IMR-90 (cell line): ENCODE measurements at regions not wholly inside any gene's neighbourhood (a gene's known extent, or its start where the extent isn't known, plus 50 kb on each side); places are given as distances from the start of the nearest gene placed in this dataset.

Source experiments
- ATAC-seq: fragments of 200-7000 bp; cut with Tn5 transposase; 2 replicates; pipeline ENCODE4 v1.9.1; 2020; ENCODE audit warnings: low read depth, mild to moderate bottlenecking, moderate library complexity
- BruUV-seq: library from RNA; stranded (reverse); fragments of 400-500 nt; replicated peaks from 2 replicates; lab custom pipeline; 2021; lab: Mats Ljungman, UMichigan
- CTCF ChIA-PET: fragments of 300-600 bp; formaldehyde crosslinking; extraction: SDS; loops from one replicate; lab custom pipeline; 2021; ENCODE audit warnings: antibody characterized with exemption; lab: Yijun Ruan, JAX
- POLR2A ChIA-PET: fragments of 300-600 bp; sonication (Branson Sonifier 250); formaldehyde crosslinking; loops from one replicate; lab custom pipeline; 2022; ENCODE audit warnings: antibody characterized with exemption; ENCODE audit not compliant: unreplicated experiment; lab: Charles Lee
- DNase-seq: peaks from one replicate; pipeline ENCODE4 v3.0.0; 2013
- H2AFZ ChIP-seq: replicated peaks from 2 replicates; pipeline ENCODE3; 2013; ENCODE audit warnings: low read length, mild to moderate bottlenecking; ENCODE audit not compliant: poor library complexity
- H2AK5ac ChIP-seq: 2 replicates; pipeline ENCODE4 v1.6.1; 2013; ENCODE audit warnings: low read depth, low read length, inconsistent platforms
- H2AK9ac ChIP-seq: replicated peaks from 2 replicates; pipeline ENCODE3; 2013; ENCODE audit warnings: mild to moderate bottlenecking, low read depth, low read length, moderate library complexity; ENCODE audit not compliant: poor library complexity
- H2BK120ac ChIP-seq: 2 replicates; pipeline ENCODE4 v1.6.1; 2013; ENCODE audit warnings: low read depth, low read length, inconsistent platforms
- H2BK15ac ChIP-seq: 3 replicates; pipeline ENCODE4 v1.6.1; 2013; ENCODE audit warnings: low read depth, low read length, inconsistent platforms
- H2BK20ac ChIP-seq: 2 replicates; pipeline ENCODE4 v1.6.1; 2013; ENCODE audit warnings: low read depth, mild to moderate bottlenecking, inconsistent platforms, low read length, moderate library complexity
- H2BK5ac ChIP-seq: 2 replicates; pipeline ENCODE4 v1.6.1; 2013; ENCODE audit warnings: mild to moderate bottlenecking, low read depth, low read length, inconsistent platforms; ENCODE audit not compliant: poor library complexity, severe bottlenecking
- H3K14ac ChIP-seq: replicated peaks from 2 replicates; pipeline ENCODE4 v1.6.1; 2013; ENCODE audit warnings: low read depth, low read length, inconsistent platforms
- H3K18ac ChIP-seq: 2 replicates; pipeline ENCODE4 v1.6.1; 2013; ENCODE audit warnings: low read depth, low read length, control low read depth
- H3K23ac ChIP-seq: 2 replicates; pipeline ENCODE4 v1.6.1; 2013; ENCODE audit warnings: low read depth, low read length, inconsistent platforms
- H3K27ac ChIP-seq: 2 replicates; pipeline ENCODE4 v1.5.1; 2013; ENCODE audit warnings: mild to moderate bottlenecking, control low read depth, low read length; ENCODE audit not compliant: insufficient read depth
- H3K27me3 ChIP-seq: 2 replicates; pipeline ENCODE4 v1.6.1; 2013; ENCODE audit warnings: low read length; ENCODE audit not compliant: control insufficient read depth, insufficient read depth
- H3K36me3 ChIP-seq: 2 replicates; pipeline ENCODE4 v1.6.1; 2013; ENCODE audit warnings: low read length, mixed read lengths; ENCODE audit not compliant: control insufficient read depth, insufficient read depth
- H3K4ac ChIP-seq: 2 replicates; pipeline ENCODE4 v1.6.1; 2013; ENCODE audit warnings: low read depth, low read length, inconsistent platforms
- H3K4me1 ChIP-seq: 2 replicates; pipeline ENCODE4 v1.6.1; 2013; ENCODE audit warnings: low read length, mixed read lengths; ENCODE audit not compliant: control insufficient read depth, insufficient read depth
- H3K4me2 ChIP-seq: 2 replicates; pipeline ENCODE4 v1.6.1; 2013; ENCODE audit warnings: low read depth, mild to moderate bottlenecking, control low read depth, low read length, moderate library complexity
- H3K4me3 ChIP-seq: 2 replicates; pipeline ENCODE4 v1.5.1; 2013; ENCODE audit warnings: low read depth, mild to moderate bottlenecking, control low read depth, low read length, moderate library complexity; ENCODE audit not compliant: insufficient read depth
- H3K56ac ChIP-seq: 2 replicates; pipeline ENCODE4 v1.6.1; 2013; ENCODE audit warnings: low read length, inconsistent platforms; ENCODE audit not compliant: insufficient read depth; ENCODE audit errors: extremely low read depth
- H3K79me1 ChIP-seq, 2 experiments: 2 replicates each; pipeline ENCODE4 v1.6.1; 2013; ENCODE audit warnings: low read length in 2 of 2, inconsistent platforms in 1 of 2, low read depth in 1 of 2
- H3K9ac ChIP-seq: 2 replicates; pipeline ENCODE4 v1.6.1; 2013; ENCODE audit warnings: low read depth, low read length, control low read depth
- H3K9me1 ChIP-seq: 2 replicates; pipeline ENCODE4 v1.6.1; 2013; ENCODE audit warnings: low read length, inconsistent platforms; ENCODE audit not compliant: insufficient read depth
- H3K9me3 ChIP-seq: 2 replicates; pipeline ENCODE4 v1.6.1; 2013; ENCODE audit warnings: low read length; ENCODE audit not compliant: control insufficient read depth, insufficient read depth
- H4K20me1 ChIP-seq: 2 replicates; pipeline ENCODE4 v1.6.1; 2013; ENCODE audit warnings: low read length, inconsistent platforms; ENCODE audit not compliant: insufficient read depth
- H4K5ac ChIP-seq: 2 replicates; pipeline ENCODE4 v1.6.1; 2013; ENCODE audit warnings: mild to moderate bottlenecking, low read depth, low read length, control low read depth
- H4K8ac ChIP-seq, 2 experiments: 2 replicates each; pipeline ENCODE4 v1.6.1; 2013; ENCODE audit warnings: low read depth in 2 of 2, low read length in 2 of 2, control low read depth in 1 of 2, inconsistent platforms in 1 of 2
- H4K91ac ChIP-seq: 2 replicates; pipeline ENCODE4 v1.6.1; 2013; ENCODE audit warnings: low read depth, low read length, inconsistent platforms; ENCODE audit not compliant: insufficient read depth
- BHLHE40 ChIP-seq: fragments of 150-350 bp; IDR thresholded peaks from 2 replicates; pipeline ENCODE4 v1.6.1; 2016; ENCODE audit warnings: mild to moderate bottlenecking, low read depth, low read length
- CEBPB ChIP-seq: IDR thresholded peaks from 2 replicates; pipeline ENCODE4 v1.6.1; 2012; ENCODE audit warnings: low read depth, low read length, improper control_type of control experiment
- CHD1 ChIP-seq: IDR thresholded peaks from 2 replicates; pipeline ENCODE4 v1.6.1; 2012; ENCODE audit warnings: low read depth, low read length, improper control_type of control experiment
- FOS ChIP-seq: fragments of 150-350 bp; IDR thresholded peaks from 2 replicates; pipeline ENCODE4 v1.6.1; 2016; ENCODE audit warnings: low read depth, low read length
- MAFK ChIP-seq: IDR thresholded peaks from 2 replicates; pipeline ENCODE4 v1.6.1; 2012; ENCODE audit warnings: low read depth, low read length, improper control_type of control experiment
- MAZ ChIP-seq: IDR thresholded peaks from 2 replicates; pipeline ENCODE4 v1.6.1; 2012; ENCODE audit warnings: low read depth, mild to moderate bottlenecking, low read length, improper control_type of control experiment, moderate library complexity, borderline replicate concordance
- MXI1 ChIP-seq: IDR thresholded peaks from 2 replicates; pipeline ENCODE4 v1.6.1; 2012; ENCODE audit warnings: low read depth, mild to moderate bottlenecking, low read length, moderate library complexity, borderline replicate concordance
- NFE2L2 ChIP-seq: fragments of 150-350 bp; IDR thresholded peaks from 2 replicates; pipeline ENCODE4 v1.6.1; 2016; ENCODE audit warnings: low read depth, mild to moderate bottlenecking, low read length
- POLR2A ChIP-seq: IDR thresholded peaks from 2 replicates; pipeline ENCODE4 v1.6.1; 2012; ENCODE audit warnings: mild to moderate bottlenecking, low read depth, low read length
- RAD21 ChIP-seq: IDR thresholded peaks from 2 replicates; pipeline ENCODE4 v1.6.1; 2012; ENCODE audit warnings: low read length, improper control_type of control experiment
- RCOR1 ChIP-seq: IDR thresholded peaks from 2 replicates; pipeline ENCODE4 v1.6.1; 2012; ENCODE audit warnings: mild to moderate bottlenecking, low read length, improper control_type of control experiment; ENCODE audit not compliant: insufficient replicate concordance
- RFX5 ChIP-seq: IDR thresholded peaks from 2 replicates; pipeline ENCODE4 v1.8.0; 2012; ENCODE audit warnings: low read depth, mild to moderate bottlenecking, low read length, moderate library complexity
- SMC3 ChIP-seq: fragments of 150-350 bp; IDR thresholded peaks from 2 replicates; pipeline ENCODE4 v1.6.1; 2016; ENCODE audit warnings: low read depth, mild to moderate bottlenecking, antibody characterized with exemption, low read length, moderate library complexity
- WGBS, 2 experiments: methylation state at CpG; one replicate each; pipeline versions ENCODE4 v1.1.5 to v1.1.7; 2013; ENCODE audit warnings: missing lambda C conversion rate in 2 of 2; ENCODE audit not compliant: insufficient read length in 1 of 2; ENCODE audit errors: extremely low coverage in 2 of 2; 5-methylcytosine and 5-hydroxymethylcytosine counted together
- dilution Hi-C: fragments of 300-500 bp; cut with HindIII; formaldehyde crosslinking; loops from one replicate; pipeline ENCODE4 v1.14.3; 2018; ENCODE audit warnings: low sequenced_read_pairs; ENCODE audit not compliant: unreplicated experiment
- in situ Hi-C: fragments of 300-500 bp; cut with MboI; formaldehyde crosslinking; loops from 3 replicates; pipeline ENCODE4 v1.14.3; 2019; ENCODE audit warnings: low sequenced_read_pairs, inconsistent platforms, mixed read lengths
- intact Hi-C: fragments of 100-400 bp; cut with micrococcal nuclease; formaldehyde crosslinking; loops from 2 replicates; pipeline ENCODE4 v1.10.0; 2022
- TF ChIP-seq, protein P1 (sequence below): conservative IDR thresholded peaks from 2 replicates; pipeline ENCODE4 v1.5.1; 2012; ENCODE audit warnings: mild to moderate bottlenecking, low read depth, low read length, improper control_type of control experiment
- TF ChIP-seq, protein P2 (sequence below): fragments of 150-350 bp; IDR thresholded peaks from 2 replicates; pipeline ENCODE4 v1.6.1; 2017; ENCODE audit warnings: mild to moderate bottlenecking, antibody characterized with exemption, low read length, low read depth
- TF ChIP-seq, protein P3 (sequence below): fragments of 150-350 bp; IDR thresholded peaks from 2 replicates; pipeline ENCODE4 v1.6.1; 2016; ENCODE audit warnings: low read depth, mild to moderate bottlenecking, low read length, moderate library complexity, borderline replicate concordance

DNA sequence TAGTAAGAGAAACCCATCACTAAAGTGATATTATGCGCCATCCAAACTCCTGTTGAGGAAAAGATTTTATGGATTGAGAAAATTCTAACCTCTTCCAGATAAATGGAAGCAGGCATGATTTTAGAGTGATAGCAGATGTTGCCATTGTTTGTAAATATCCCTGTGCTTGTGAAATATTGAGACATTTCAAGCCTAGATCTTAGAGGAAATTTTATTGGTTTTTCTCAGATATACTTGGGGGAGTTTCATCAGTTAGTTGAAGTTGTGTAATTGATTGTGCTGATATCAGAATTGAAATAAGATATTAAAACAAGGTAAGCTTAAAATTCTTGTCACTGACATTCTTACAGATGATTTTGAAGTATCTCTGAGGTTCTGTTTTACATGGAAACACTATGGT, 390.9 kb upstream of the FANCL start:
- POLR2A ChIA-PET = no interaction called here
- Histone ChIP-seq H3K27me3 (no peaks in the 10 kb centered on the region), H2AFZ (no peak overlapping the region), H3K4ac (no peak overlapping the region), H4K8ac (no peak overlapping the region), H3K9me3 (no peaks in the 10 kb centered on the region), H4K20me1 (no peaks in the 10 kb centered on the region), H3K18ac (no peak overlapping the region), H2AK5ac (no peak overlapping the region), H2BK5ac (no peak overlapping the region), H3K9me1 (no peaks in the 10 kb centered on the region), H3K27ac (no peak overlapping the region), H3K9ac (no peak overlapping the region), H3K4me1 (no peaks in the 10 kb centered on the region), H3K23ac (no peak overlapping the region), H4K5ac (no peak overlapping the region), H2BK120ac (no peak overlapping the region), H3K14ac (no peak overlapping the region), H2BK15ac (no peak overlapping the region), H2BK20ac (no peak overlapping the region), H3K36me3 (no peaks in the 10 kb centered on the region), H3K4me2 (no peak overlapping the region), H3K79me1 (no peaks in the 10 kb centered on the region), H4K91ac (no peak overlapping the region), H3K4me3 (no peak overlapping the region), H2AK9ac (no peak overlapping the region), H3K56ac (no peak overlapping the region)
- BruUV-seq = no TSS peak
- CTCF ChIA-PET = no interaction called here
- DNase-seq = no peak
- dilution Hi-C loops = no loop called here
- in situ Hi-C loops = no loop called here
- no peak for TF ChIP-seq SMC3
- TF ChIP-seq BHLHE40 = no peak
- TF ChIP-seq, protein P1, sequence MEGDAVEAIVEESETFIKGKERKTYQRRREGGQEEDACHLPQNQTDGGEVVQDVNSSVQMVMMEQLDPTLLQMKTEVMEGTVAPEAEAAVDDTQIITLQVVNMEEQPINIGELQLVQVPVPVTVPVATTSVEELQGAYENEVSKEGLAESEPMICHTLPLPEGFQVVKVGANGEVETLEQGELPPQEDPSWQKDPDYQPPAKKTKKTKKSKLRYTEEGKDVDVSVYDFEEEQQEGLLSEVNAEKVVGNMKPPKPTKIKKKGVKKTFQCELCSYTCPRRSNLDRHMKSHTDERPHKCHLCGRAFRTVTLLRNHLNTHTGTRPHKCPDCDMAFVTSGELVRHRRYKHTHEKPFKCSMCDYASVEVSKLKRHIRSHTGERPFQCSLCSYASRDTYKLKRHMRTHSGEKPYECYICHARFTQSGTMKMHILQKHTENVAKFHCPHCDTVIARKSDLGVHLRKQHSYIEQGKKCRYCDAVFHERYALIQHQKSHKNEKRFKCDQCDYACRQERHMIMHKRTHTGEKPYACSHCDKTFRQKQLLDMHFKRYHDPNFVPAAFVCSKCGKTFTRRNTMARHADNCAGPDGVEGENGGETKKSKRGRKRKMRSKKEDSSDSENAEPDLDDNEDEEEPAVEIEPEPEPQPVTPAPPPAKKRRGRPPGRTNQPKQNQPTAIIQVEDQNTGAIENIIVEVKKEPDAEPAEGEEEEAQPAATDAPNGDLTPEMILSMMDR = no peak
- TF ChIP-seq, protein P2, sequence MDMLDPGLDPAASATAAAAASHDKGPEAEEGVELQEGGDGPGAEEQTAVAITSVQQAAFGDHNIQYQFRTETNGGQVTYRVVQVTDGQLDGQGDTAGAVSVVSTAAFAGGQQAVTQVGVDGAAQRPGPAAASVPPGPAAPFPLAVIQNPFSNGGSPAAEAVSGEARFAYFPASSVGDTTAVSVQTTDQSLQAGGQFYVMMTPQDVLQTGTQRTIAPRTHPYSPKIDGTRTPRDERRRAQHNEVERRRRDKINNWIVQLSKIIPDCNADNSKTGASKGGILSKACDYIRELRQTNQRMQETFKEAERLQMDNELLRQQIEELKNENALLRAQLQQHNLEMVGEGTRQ = no peak
- TF ChIP-seq MAFK = no peak
- TF ChIP-seq CEBPB = no peak
- TF ChIP-seq RFX5 = no peak
- TF ChIP-seq RAD21 = no peak
- TF ChIP-seq MAZ = no peak
- no peak for TF ChIP-seq POLR2A
- TF ChIP-seq CHD1 = no peak
- no peak for TF ChIP-seq MXI1
- no peak for TF ChIP-seq NFE2L2
- TF ChIP-seq FOS = no peak
- TF ChIP-seq, protein P3, sequence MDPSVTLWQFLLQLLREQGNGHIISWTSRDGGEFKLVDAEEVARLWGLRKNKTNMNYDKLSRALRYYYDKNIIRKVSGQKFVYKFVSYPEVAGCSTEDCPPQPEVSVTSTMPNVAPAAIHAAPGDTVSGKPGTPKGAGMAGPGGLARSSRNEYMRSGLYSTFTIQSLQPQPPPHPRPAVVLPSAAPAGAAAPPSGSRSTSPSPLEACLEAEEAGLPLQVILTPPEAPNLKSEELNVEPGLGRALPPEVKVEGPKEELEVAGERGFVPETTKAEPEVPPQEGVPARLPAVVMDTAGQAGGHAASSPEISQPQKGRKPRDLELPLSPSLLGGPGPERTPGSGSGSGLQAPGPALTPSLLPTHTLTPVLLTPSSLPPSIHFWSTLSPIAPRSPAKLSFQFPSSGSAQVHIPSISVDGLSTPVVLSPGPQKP = no peak
- no peak for TF ChIP-seq RCOR1
- ATAC-seq = no peak
- intact Hi-C loops = no loop called here
- no CpG with 5 or more reads among the region's 1 CpG for WGBS, 2 experiments
